SKM-1 (cell line): ENCODE measurements at regions not wholly inside any gene's neighbourhood (a gene's known extent, or its start where the extent isn't known, plus 50 kb on each side); places are given as distances from the start of the nearest gene placed in this dataset.

Source experiments
- DNase-seq: peaks from one replicate; lab custom pipeline; 2025; ENCODE audit not compliant: unreplicated experiment; lab: John Stamatoyannopoulos, UW

- DNase-seq, result peak; percentile 39
Observed at GRCh38 chr4:1512738-1513660, 106.8 kb upstream of the NKX1-1 start.

- DNase-seq, result no peak
Observed at GRCh38 chr4:1512051-1512737, 106.0 kb upstream of the NKX1-1 start.

- DNase-seq, result no peak
Observed at GRCh38 chr4:1511441-1512041, 105.3 kb upstream of the NKX1-1 start.

- DNase-seq, result no peak
Observed at GRCh38 chr4:1510931-1511330, 104.7 kb upstream of the NKX1-1 start.

- no peak for DNase-seq
Observed at GRCh38 chr4:1509366-1509765, 103.1 kb upstream of the NKX1-1 start.

- DNase-seq, result no peak
Observed at GRCh38 chr4:1508161-1509160, 102.2 kb upstream of the NKX1-1 start.

- no peak for DNase-seq
Observed at GRCh38 chr4:1506956-1507721, 100.9 kb upstream of the NKX1-1 start.

GRCh38 chr4:1505511-1506460, 99.5 kb upstream of the NKX1-1 start:
- no peak for DNase-seq

- DNase-seq, result no peak
Observed at GRCh38 chr4:1504595-1505500, 98.6 kb upstream of the NKX1-1 start.

- no peak for DNase-seq
Observed at GRCh38 chr4:1503583-1504471, 97.6 kb upstream of the NKX1-1 start.

GRCh38 chr4:1502976-1503375, 96.7 kb upstream of the NKX1-1 start:
- DNase-seq, result no peak

- no peak for DNase-seq
Observed at GRCh38 chr4:1502501-1502886, 96.3 kb upstream of the NKX1-1 start.

GRCh38 chr4:1501754-1502500, 95.7 kb upstream of the NKX1-1 start:
- no peak for DNase-seq

GRCh38 chr4:1500966-1501753, 94.9 kb upstream of the NKX1-1 start:
- DNase-seq, result no peak

- DNase-seq, result no peak
Observed at GRCh38 chr4:1500231-1500965, 94.2 kb upstream of the NKX1-1 start.
